ENCODE measurements at regions not wholly inside any gene's neighbourhood (a gene's known extent, or its start where the extent isn't known, plus 50 kb on each side); places are given as distances from the start of the nearest gene placed in this dataset.

DNA sequence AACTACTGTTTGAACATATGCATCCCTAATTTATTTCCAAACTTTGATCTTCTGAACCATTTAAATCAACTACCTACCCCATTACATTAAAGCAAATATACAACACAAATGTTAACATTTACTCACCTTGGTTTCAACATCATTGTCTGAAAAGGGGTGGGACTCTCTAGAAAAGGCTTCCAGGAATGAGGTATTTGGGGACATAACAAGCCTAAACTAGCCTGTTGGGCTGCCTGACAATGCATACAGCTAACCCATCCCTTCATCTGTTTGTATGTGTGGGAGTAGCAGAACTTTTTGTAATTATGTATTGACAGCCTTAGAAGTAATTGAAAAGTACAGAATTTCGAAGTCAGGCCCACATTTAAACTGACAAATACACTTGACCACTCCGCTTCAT, 2225.9 kb upstream of the C9orf72 start:
- no peak for DNase-seq

DNA sequence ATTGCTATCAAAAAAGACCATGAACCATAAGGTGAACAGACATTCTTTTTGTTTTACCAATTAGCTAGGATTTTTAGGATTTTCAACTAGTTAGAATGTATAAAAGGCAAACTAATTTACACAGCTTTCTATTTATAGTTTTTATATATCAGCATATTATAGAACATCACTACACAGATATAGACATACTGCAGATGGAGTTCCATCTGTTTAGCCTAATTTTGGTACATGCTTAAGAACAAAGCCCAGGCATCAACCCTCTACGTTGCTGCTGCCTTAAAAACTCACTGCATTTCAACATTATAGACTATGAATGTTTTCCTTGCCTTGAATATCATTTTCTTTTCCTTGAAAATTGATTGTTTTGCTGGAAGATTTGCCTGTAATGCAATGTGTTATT, 2227.5 kb upstream of the C9orf72 start:
- no peak for DNase-seq

GRCh38 chr9:29802454-29802853, 2229.2 kb upstream of the C9orf72 start:
- DNase-seq, result no peak

- DNase-seq, result no peak
Observed at GRCh38 chr9:29806937-29807618, 2233.8 kb upstream of the C9orf72 start.

DNA sequence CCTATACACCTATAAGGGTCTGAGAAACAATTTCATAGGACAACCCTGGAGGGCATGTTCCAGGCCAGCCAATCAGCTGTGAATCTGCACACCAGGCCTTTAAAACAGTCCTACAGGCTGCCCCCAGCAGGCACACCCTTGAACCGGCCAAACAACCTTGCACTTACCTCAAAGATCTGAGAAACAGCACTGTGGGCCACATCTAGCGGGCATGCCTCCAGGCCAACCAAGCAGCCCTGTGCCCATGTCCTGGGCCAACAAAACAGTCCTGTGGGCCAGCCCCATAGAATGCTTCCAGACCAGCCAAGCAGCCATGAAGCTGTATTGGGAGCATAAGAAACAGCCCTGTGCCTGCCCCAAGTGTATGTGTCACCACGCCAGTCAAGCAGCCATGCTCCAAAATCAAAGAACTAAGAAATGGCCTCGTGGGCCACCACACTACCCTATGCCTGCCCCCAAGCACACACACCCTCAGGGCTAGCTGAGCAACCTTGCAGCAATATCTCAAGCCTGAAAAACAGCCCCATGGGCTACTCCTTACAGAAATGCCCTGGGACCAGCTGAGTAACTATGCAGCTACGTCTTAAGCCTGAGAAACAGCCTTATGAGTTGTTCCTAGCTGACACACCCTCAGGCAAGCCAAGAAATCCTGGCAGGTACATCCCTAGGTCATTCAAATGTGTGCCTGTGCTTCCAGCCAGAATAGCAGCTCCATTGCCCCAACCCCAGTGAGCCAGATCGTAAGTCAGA, 2243.8 kb upstream of the C9orf72 start:
- DNase-seq, result no peak

- DNase-seq, result no peak
Observed at GRCh38 chr9:29822458-29822857, 2249.2 kb upstream of the C9orf72 start.

GRCh38 chr9:29826421-29826820, 2253.1 kb upstream of the C9orf72 start:
- DNase-seq, result no peak

DNA sequence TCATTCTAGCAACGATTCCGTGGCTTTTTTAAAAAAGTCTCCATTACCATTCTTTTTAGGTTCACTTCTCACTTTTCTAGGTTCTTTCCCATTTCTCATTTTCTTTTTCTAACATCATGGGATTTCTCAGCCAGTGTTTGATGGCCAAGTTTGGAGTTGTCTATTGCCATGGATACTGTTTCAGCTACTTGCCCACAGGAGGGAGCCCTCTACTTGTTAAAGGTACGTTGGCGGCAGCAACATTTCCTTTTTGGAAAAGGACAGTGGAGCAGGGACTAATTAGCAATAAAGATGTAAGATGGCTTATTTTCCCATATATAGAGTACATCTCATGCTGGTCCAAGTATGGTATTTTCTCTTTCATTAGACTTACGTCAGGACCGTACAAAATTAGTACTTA, 2257.5 kb upstream of the C9orf72 start:
- no peak for DNase-seq

DNA sequence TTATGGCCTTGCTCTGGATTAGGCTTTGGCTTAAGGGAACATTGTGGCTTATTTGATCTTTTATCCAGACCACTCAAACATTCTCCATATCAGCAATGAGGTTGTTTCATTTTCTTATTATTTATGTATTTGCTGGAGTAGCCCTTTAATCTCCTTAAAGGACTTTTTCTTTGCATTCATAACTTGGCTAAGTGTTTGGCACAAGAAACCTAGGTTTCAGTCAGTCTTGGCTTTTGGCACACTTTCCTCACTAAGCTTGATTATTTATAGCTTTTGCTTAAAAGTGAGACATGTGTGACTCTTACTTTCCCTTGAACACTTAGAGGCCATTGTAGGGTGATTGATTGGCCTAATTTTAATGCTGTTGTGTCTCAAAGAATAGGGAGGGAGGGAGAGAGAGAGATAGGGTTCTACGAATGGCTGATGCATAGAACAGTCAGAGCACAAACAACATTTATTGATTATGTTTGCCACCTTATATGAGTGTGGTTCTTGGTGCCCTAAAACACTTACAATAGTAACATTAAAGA, 2265.3 kb upstream of the C9orf72 start:
- DNase-seq, result no peak

DNA sequence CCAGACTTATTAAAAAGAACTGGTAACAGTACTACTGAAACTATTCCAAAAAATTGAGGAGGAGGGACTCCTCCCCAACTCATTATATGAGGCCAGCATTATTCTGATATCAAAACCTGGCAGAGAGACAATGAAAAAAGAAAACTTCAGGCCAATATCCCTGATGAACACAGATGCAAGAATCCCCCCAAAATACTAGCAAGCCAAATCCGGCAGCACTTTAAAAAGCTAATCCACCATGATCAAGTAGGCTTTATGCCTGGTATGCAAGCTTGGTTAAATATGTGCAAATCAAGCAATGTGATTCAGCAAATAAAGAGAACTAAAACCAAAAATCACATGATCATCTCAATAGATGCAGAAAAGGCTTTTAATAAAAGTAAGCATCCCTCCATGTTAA, 2271.0 kb upstream of the C9orf72 start:
- no peak for DNase-seq

GRCh38 chr9:29850664-29851063, 2277.4 kb upstream of the C9orf72 start:
- no peak for DNase-seq

GRCh38 chr9:29861803-29862202, 2288.5 kb upstream of the C9orf72 start:
- DNase-seq, result no peak

- no peak for DNase-seq
Observed at GRCh38 chr9:29865764-29866313, 2292.6 kb upstream of the C9orf72 start.

- DNase-seq, result no peak
Observed at GRCh38 chr9:29866556-29866955, 2293.3 kb upstream of the C9orf72 start.

GRCh38 chr9:29873579-29873978, 2300.3 kb upstream of the C9orf72 start:
- DNase-seq, result no peak

DNA sequence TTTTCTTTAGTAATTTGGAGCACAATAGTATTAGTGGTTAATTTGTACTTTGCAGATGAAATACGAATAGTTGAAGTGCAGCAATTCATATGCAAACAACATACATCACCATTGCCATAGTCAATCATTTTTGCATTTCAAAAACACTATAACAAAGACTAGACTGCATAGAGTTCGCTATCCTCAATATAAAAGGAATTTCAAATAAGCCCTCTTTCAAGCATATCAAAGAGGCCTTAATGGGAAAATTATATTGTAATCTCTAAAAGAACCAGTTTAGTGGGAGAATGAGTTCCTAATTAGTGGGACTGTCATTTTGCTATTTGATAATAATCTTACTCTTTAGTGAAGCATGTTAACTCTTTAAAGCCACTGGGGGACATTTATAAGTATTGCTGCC, 2302.3 kb upstream of the C9orf72 start:
- DNase-seq, result no peak

- DNase-seq, result no peak
Observed at GRCh38 chr9:29882767-29883166, 2309.5 kb upstream of the C9orf72 start.

DNA sequence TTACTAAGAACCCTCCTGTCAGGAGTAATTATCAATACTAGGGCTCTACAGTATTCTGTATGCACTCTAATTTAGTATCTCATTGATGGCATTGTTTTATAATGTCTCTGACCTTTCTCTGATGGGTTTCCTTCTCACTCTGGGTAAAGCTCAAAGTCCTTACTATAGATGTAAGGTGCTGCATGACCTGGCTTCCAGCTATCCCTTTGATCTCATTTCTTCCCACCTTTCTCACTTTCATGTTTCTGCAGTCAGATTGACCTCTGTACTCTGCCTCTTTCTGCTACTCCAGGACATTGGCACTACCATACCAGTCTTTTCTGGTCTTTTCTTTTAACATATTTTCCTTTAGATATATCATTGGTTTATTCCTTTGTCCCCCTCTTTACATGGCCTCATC, 2332.8 kb upstream of the C9orf72 start:
- DNase-seq, result no peak

- DNase-seq, result no peak
Observed at GRCh38 chr9:29928072-29928471, 2354.8 kb upstream of the C9orf72 start.

DNA sequence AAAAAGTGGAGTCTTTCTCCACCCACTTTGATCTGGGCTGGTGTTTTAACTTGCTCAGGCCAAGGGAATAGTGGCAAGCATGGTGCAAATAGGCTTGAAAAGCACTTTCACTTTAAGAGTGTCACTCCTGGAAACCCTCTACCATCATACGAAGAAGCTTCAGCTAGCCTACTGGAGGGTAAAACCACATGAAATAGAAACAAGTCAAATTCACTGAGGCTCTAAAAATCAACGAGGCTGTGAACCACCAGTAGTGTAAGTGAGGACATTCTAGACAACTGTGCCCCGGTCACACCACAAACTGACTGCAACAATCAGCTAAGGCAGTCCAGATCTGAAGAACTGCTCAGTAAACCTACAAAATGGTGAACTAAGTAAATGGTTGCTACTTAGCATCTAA, 2366.3 kb upstream of the C9orf72 start:
- no peak for DNase-seq

GRCh38 chr9:29945012-29945411, 2371.7 kb upstream of the C9orf72 start:
- DNase-seq, result no peak

- no peak for DNase-seq
Observed at GRCh38 chr9:29958469-29958868, 2385.2 kb upstream of the C9orf72 start.

- DNase-seq, result no peak
Observed at GRCh38 chr9:29965834-29966233, 2392.6 kb upstream of the C9orf72 start.

DNA sequence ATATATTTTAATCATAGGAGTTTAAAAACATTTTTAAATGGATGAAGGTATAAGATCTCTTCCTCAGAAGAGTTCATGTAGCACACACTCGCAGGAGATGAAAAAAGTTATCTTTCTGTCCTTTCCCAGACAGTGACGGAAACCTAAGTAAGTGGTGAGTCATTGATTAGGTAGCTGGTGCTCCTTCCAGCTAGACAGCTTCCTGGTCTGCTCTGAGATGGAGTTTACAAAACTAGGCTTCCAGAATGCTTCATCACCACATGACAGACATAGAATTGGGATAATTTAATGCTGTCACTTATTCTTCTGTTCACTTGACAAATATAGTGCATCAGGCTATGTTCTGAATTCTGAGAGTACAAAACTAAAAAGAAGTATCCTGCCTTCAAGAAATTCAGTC, 2393.0 kb upstream of the C9orf72 start:
- DNase-seq, result no peak

Measured in activated CD8-positive, alpha-beta memory T cell treated with anti-CD3 and anti-CD28 coated beads for 24 hours (primary cell).